Pancreas (tissue), 10 donors: ENCODE measurements at regions not wholly inside any gene's neighbourhood (a gene's known extent, or its start where the extent isn't known, plus 50 kb on each side); places are given as distances from the start of the nearest gene placed in this dataset.

Experiments
- ATAC-seq, 4 donors: fragments of 200-7000 bp; cut with Tn5 transposase; one replicate each; pipeline versions ENCODE4 v1.8.0 to v1.9.1; 2020; ENCODE audit warnings: mild to moderate bottlenecking in 4 of 4, moderate library complexity in 4 of 4
- DNase-seq, 6 donors: peaks; one replicate each; pipeline ENCODE4 v3.0.0-alpha.2; 2020
- FAIRE-seq: peaks from 2 replicates; lab custom pipeline; 2012; peaks lifted over from hg19 to GRCh38; lab: Jason Lieb, UNC
- H3K27ac ChIP-seq, 4 donors: fragments of 200-600 bp; sonication (generic); 1 replicate in 3 of 4; 2 replicates in 1 of 4; pipeline versions ENCODE4 v1.5.0 to v1.8.0; 2020
- H3K27me3 ChIP-seq, 4 donors: fragments of 200-600 bp; one replicate each; pipeline ENCODE4 v1.8.0; 2021
- H3K36me3 ChIP-seq, 3 donors: fragments of 200-600 bp; sonication (generic) in 1 of 3; one replicate each; pipeline versions ENCODE4 v1.5.0 to v1.8.0; 2020 to 2021
- H3K4me1 ChIP-seq, 3 donors: fragments of 200-600 bp; one replicate each; pipeline ENCODE4 v1.8.0; 2021
- H3K4me3 ChIP-seq, 4 donors: fragments of 200-600 bp; sonication (generic) in 2 of 4; one replicate each; pipeline versions ENCODE4 v1.5.0 to v1.8.0; 2020 to 2021
- H3K9me3 ChIP-seq, 4 donors: fragments of 200-600 bp; one replicate each; pipeline ENCODE4 v1.8.0; 2021
- WGBS, 2 donors: extraction: QIAGEN DNeasy Blood & Tissue Kit; methylation state at CpG; one replicate each; pipeline ENCODE4 v1.1.7; 2013; 5-methylcytosine and 5-hydroxymethylcytosine counted together
- intact Hi-C, 3 donors: fragments of 100-400 bp; cut with DNase I; formaldehyde crosslinking; loops; one replicate each; pipeline versions ENCODE4 v1.11.1 to v1.14.2; 2022
- TF ChIP-seq, protein P1 (sequence below), 4 donors: fragments of 200-600 bp; sonication (generic) in 3 of 4; IDR thresholded peaks; one replicate each; pipeline versions ENCODE4 v1.5.0 to v1.8.0; 2021; ENCODE audit warnings: antibody characterized with exemption in 4 of 4
- donor health status: healthy with polysubstance abuse.
- donor health status: DM: no; HTN: no; CAD: no; lungs with moderate emphysema.
- donor health status: DM: no; HTN: no; CAD: no.
- donor health status: control.
- donor health status: control.
- donor health status: Bipolar disorder and iron deficiency.
- donor health status: DM: yes; HTN: yes; CAD: no.
- donor health status: DM: no; HTN: no; CAD: no.
- donor health status: DM: no; HTN: no; CAD: no.
- donor health status: DM: yes; HTN: yes; CAD: no.

DNA sequence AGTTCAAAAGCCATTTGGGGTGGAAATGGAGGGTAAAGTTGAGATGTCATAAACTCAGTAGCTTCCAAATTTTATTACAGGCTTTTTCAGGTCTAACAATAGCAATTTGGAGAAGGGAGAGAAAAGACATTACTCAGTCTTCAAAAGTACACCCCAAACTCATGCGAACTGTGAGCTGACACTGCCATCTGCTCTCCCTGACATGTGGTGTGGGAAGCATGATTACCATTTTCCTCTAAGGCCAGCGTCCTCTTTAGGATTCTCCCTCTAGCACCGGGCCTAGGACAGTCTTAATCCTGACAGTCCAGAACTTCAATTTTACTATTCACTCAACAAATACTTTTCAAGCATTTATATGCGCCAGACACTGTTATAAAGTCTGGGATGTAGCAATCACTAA is 536.0 kb upstream of the JARID2 start:
- TF ChIP-seq, protein P1, sequence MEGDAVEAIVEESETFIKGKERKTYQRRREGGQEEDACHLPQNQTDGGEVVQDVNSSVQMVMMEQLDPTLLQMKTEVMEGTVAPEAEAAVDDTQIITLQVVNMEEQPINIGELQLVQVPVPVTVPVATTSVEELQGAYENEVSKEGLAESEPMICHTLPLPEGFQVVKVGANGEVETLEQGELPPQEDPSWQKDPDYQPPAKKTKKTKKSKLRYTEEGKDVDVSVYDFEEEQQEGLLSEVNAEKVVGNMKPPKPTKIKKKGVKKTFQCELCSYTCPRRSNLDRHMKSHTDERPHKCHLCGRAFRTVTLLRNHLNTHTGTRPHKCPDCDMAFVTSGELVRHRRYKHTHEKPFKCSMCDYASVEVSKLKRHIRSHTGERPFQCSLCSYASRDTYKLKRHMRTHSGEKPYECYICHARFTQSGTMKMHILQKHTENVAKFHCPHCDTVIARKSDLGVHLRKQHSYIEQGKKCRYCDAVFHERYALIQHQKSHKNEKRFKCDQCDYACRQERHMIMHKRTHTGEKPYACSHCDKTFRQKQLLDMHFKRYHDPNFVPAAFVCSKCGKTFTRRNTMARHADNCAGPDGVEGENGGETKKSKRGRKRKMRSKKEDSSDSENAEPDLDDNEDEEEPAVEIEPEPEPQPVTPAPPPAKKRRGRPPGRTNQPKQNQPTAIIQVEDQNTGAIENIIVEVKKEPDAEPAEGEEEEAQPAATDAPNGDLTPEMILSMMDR (IDR thresholded peaks at IDR 0.05): no peak
- no peak overlapping the region for H3K27ac ChIP-seq
- H3K4me1 ChIP-seq: no peaks in the 10 kb centered on the region
- H3K27me3 ChIP-seq: no peaks in the 10 kb centered on the region
- no peak for DNase-seq
- no peaks in the 10 kb centered on the region for H3K9me3 ChIP-seq
- FAIRE-seq: no peak
- ATAC-seq: no peak
- intact Hi-C loops: no loop called here
- 84 to 85% methylated on average over 4 of the region's 4 CpGs for WGBS, 2 donors
- H3K36me3 ChIP-seq: no peaks in the 10 kb centered on the region
- H3K4me3 ChIP-seq: no peak overlapping the region

DNA sequence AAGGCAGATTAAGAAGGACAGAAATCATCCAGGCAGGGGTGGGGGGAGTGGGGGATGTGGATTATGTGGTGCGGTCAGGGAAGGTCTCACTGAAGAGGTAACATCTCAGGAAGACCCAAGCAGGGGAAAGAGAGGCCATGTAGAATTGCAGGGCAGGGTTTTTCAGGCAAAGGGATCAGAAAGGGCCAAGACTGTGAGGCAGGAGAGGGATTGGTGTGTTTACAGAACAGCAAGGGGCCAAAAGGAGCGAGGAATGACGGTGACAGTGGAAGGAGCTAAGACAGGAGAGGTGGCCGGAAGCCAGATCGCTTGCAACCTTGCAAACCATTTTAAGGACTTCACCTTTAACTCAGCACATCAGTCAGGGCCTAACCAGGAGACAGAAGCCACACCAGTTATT is 535.4 kb upstream of the JARID2 start:
- intact Hi-C loops: no loop called here
- H3K27me3 ChIP-seq: no peaks in the 10 kb centered on the region
- H3K9me3 ChIP-seq: no peaks in the 10 kb centered on the region
- TF ChIP-seq, protein P1 (IDR thresholded peaks at IDR 0.05): no peak
- no peaks in the 10 kb centered on the region for H3K4me1 ChIP-seq
- WGBS, 2 donors: 89 to 91% methylated on average over 5 of the region's 5 CpGs
- no peaks in the 10 kb centered on the region for H3K36me3 ChIP-seq
- ATAC-seq (no peak), DNase-seq (no peak), FAIRE-seq (no peak)
- H3K27ac ChIP-seq: no peak overlapping the region
- H3K4me3 ChIP-seq: no peak overlapping the region

DNA sequence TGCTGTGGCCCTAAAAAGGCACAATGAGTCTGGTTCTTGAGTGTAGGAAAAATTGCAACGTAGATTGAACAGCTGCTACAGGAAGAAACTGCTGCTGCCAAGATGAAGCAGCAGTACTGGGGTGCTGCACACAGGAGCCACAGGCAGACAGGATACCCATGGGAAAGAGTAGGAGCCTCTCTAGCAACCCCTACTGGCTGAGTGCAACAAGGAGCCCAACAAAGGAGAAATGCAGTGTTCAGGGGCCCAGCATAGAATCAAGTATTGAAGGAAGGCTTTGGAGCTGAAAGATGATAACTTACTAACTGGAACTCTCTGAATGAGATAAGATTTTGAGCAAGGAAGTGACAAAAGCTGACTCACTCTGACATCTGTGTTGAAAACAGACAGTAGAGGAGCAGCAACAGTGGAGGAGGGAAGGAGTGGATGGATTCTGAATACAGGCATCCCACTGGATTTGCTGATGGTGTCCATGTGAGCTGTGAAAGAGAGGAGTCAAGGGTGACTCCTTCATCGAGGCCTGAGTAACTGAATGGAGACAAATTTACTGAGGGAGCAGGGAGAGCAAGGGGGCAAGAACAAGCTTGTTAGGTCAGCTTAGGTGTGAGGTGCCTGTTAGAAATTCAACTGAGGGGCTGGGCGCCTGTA is 534.7 kb upstream of the JARID2 start:
- no peaks in the 10 kb centered on the region for H3K9me3 ChIP-seq
- no peak overlapping the region for H3K4me3 ChIP-seq
- H3K36me3 ChIP-seq: no peaks in the 10 kb centered on the region
- FAIRE-seq: no peak
- 60 to 74% methylated on average over 3 of the region's 3 CpGs for WGBS, 2 donors
- intact Hi-C loops: no loop called here
- TF ChIP-seq, protein P1 (IDR thresholded peaks at IDR 0.05): no peak
- no peak overlapping the region for H3K27ac ChIP-seq
- ATAC-seq: peak in 2 of 4 donors; percentile 70 to 80
- no peaks in the 10 kb centered on the region for H3K4me1 ChIP-seq
- no peaks in the 10 kb centered on the region for H3K27me3 ChIP-seq
- no peak for DNase-seq

DNA sequence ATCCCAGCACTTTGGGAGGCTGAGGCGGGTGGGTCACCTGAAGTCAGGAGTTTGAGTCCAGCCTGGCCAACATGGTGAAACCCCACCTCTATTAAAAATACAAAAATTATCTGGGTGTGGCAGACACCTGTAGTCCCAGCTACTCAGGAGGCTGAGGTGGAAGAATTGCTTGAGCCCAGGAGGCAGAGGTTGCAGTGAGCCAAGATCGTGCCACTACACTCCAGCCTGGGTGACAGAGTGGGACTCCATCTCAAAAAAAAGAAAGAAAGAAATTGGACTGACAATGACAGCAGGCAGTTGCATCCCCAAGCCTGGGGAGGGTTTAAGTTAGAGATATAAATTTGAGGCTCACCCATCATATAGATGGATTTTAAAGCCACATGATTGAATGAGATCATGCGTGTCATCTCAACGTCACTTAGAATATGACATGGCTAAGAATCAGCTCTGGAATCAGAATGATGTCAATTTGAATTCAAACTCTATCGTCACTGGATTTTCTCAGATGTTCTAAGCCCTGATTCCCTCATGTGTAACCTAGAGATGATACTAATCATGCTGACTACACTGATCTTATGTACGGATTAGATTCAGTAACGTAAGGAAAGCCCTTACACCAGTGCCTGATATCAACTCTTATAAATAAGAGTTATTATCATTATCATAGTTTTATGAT is 534.0 kb upstream of the JARID2 start:
- Histone ChIP-seq H3K27ac (no peak overlapping the region), H3K27me3 (no peaks in the 10 kb centered on the region), H3K36me3 (no peaks in the 10 kb centered on the region), H3K9me3 (no peaks in the 10 kb centered on the region), H3K4me3 (no peak overlapping the region), H3K4me1 (no peaks in the 10 kb centered on the region)
- WGBS, 2 donors: 73 to 94% methylated on average over 7 of the region's 7 CpGs
- intact Hi-C loops: no loop called here
- TF ChIP-seq, protein P1 (IDR thresholded peaks at IDR 0.05): no peak
- DNase-seq: no peak
- ATAC-seq: no peak
- no peak for FAIRE-seq
